Thyroid gland (tissue), 4 donors: ENCODE measurements at regions not wholly inside any gene's neighbourhood (a gene's known extent, or its start where the extent isn't known, plus 50 kb on each side); places are given as distances from the start of the nearest gene placed in this dataset.

ENCODE experiments used
- CTCF ChIP-seq, 6 experiments: fragments of 200-600 bp in 3 of 6; fragments of 450-650 bp in 3 of 6; sonication (generic) in 3 of 6; IDR thresholded peaks; one replicate each; pipeline ENCODE4 v1.5.1; 2016 to 2019; ENCODE audit warnings: antibody characterized with exemption in 6 of 6, mild to moderate bottlenecking in 2 of 6, inconsistent platforms in 1 of 6, moderate library complexity in 1 of 6
- POLR2A ChIP-seq, 2 donors: fragments of 450-650 bp; IDR thresholded peaks; one replicate each; pipeline ENCODE4 v1.6.1; 2017; ENCODE audit warnings: antibody characterized with exemption in 2 of 2, mild to moderate bottlenecking in 2 of 2, moderate library complexity in 1 of 2

DNA sequence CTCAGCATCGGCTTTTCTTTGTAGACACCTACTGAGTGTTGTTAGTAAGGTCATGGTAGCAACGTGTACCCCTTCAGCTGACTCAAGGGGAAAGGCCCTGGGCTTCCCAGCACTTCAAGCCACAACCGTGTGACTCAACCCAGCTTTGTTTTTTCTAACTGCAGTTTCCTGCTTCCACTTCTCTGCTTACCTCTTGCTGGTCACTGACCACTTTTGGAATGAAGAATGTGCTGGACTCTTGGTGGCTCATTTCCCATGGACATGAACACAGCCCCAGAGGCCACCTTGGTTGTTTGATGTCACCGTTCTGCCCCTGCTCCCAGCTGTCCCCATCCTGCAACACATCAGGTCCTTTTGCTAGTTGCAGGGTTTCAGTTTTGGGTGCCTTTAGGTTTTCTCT lies 69.5 kb upstream of the ZNF438 start:
- TF ChIP-seq CTCF (IDR thresholded peaks at IDR 0.05) (no peak), POLR2A (IDR thresholded peaks at IDR 0.05) (no peak)
